ENCODE measurements at regions not wholly inside any gene's neighbourhood (a gene's known extent, or its start where the extent isn't known, plus 50 kb on each side); places are given as distances from the start of the nearest gene placed in this dataset.

DNA sequence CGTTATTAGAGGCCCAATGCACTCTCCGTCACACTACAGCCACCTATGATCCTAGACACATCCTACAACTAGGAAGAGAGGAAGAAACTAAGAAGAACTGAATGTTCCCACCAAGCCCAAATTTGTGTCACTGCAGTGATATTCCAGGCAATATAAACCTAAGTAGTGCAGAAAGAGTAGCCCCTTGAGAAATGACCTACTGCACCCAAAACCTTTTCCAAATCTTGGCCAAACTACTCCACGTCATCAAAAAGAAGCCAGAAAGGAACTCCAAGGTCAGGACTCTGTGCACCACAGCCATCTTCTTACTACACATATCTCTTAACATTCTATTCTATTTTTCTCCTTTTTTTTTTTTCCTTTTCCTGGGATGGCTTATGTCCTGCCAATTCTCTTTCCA, 60.2 kb downstream of the ADAMTS1 start:
- Histone ChIP-seq H3K9me3 (ENCODE audit: control insufficient read depth, insufficient read depth, low read depth, low read length) (no peaks in the 10 kb centered on the region), H3K4me3 (ENCODE audit: low read depth, low read length) (no peak overlapping the region), H3K27ac (ENCODE audit: low read depth, low read length) (no peak overlapping the region), H3K27me3 (ENCODE audit: control insufficient read depth, insufficient read depth, low read length) (no peaks in the 10 kb centered on the region), H3K36me3 (ENCODE audit: control insufficient read depth, insufficient read depth, low read length) (no peaks in the 10 kb centered on the region), H3K4me1 (ENCODE audit: control insufficient read depth, insufficient read depth, low read length) (no peaks in the 10 kb centered on the region), H3K9ac (ENCODE audit: low read length) (no peak overlapping the region)

DNA sequence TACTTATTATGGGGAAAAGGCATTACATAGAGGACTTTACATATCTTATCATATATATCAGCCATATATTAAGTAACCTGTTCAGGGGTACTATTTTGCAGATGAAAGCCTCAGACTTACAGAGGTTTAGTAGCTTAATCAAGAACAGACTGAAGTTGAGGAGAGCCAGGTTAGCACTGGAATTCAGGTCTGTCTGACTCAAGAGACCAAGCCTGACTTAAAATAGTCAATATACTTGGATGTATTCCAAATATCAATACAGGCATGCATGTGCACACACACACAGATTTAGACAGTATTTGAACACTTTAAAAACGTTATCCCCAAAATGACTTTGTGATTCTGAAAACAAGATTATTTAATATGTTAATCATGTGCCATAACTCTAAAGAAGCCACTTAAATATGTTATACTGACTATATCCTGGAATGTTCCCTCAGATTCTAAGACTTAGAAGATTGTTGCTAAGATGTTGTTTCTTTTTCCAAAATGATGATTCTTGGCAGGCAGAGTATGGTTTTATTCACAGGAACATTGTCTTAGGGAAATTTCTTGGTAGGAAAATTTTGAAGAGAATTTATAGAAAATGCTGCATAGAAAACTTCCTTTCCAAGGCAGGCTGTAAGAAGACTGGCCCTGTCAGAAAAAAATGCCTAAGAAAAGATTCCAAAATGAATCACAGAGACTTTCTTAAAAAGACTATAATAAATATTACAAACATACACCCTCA, 61.6 kb downstream of the ADAMTS1 start:
- Histone ChIP-seq H3K36me3 (ENCODE audit: control insufficient read depth, insufficient read depth, low read length) (no peaks in the 10 kb centered on the region), H3K9me3 (ENCODE audit: control insufficient read depth, insufficient read depth, low read depth, low read length) (no peaks in the 10 kb centered on the region), H3K4me3 (ENCODE audit: low read depth, low read length) (no peak overlapping the region), H3K27me3 (ENCODE audit: control insufficient read depth, insufficient read depth, low read length) (no peaks in the 10 kb centered on the region), H3K4me1 (ENCODE audit: control insufficient read depth, insufficient read depth, low read length) (no peaks in the 10 kb centered on the region), H3K9ac (ENCODE audit: low read length) (no peak overlapping the region), H3K27ac (ENCODE audit: low read depth, low read length) (no peak overlapping the region)

DNA sequence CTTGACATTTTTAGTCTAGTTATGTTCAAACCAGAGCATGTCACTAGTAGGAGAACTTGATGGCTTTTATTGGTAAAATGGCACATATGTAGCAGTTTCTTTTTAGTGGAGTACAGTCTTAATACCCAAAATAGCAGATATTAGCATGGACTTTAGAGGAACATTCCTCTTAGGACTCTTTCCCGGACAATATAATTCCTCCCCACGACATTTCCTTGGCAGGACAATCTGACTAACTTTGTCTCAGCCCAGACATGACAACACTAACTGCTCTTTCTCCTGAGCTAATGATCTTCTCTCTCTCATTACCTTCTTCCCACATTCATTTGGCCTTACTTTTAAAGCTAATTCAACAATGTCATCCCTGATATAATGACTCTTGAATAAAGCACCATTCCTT, 62.5 kb downstream of the ADAMTS1 start:
- Histone ChIP-seq H3K9me3 (ENCODE audit: control insufficient read depth, insufficient read depth, low read depth, low read length) (no peaks in the 10 kb centered on the region), H3K4me1 (ENCODE audit: control insufficient read depth, insufficient read depth, low read length) (no peaks in the 10 kb centered on the region), H3K27me3 (ENCODE audit: control insufficient read depth, insufficient read depth, low read length) (no peaks in the 10 kb centered on the region), H3K36me3 (ENCODE audit: control insufficient read depth, insufficient read depth, low read length) (no peaks in the 10 kb centered on the region), H3K4me3 (ENCODE audit: low read depth, low read length) (no peak overlapping the region), H3K27ac (ENCODE audit: low read depth, low read length) (no peak overlapping the region), H3K9ac (ENCODE audit: low read length) (no peak overlapping the region)

DNA sequence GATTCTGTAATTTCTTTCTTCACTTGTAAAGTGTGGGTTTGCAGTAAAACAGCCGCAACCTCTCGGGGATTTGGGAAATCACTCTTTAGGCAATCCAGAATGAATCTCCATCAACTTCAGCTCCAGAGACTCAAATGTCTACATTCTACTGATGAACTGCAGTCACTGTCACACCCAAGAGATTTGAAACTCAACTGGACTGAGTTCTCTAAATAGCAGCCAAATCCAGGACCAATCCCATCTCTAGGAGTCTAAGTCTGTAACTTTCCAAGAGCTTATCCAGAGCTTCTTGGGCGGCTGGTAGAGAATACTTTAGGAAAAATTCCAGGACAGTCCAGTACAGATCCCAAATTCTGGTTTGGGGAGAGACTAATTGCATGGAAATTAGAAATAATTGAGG, 62.9 kb downstream of the ADAMTS1 start:
- H3K4me3 ChIP-seq (ENCODE audit: low read depth, low read length), result no peak overlapping the region
- H3K27ac ChIP-seq (ENCODE audit: low read depth, low read length), result no peak overlapping the region
- no peaks in the 10 kb centered on the region for H3K4me1 ChIP-seq (ENCODE audit: control insufficient read depth, insufficient read depth, low read length)
- no peaks in the 10 kb centered on the region for H3K36me3 ChIP-seq (ENCODE audit: control insufficient read depth, insufficient read depth, low read length)
- H3K9ac ChIP-seq (ENCODE audit: low read length), result no peak overlapping the region
- no peaks in the 10 kb centered on the region for H3K27me3 ChIP-seq (ENCODE audit: control insufficient read depth, insufficient read depth, low read length)
- no peaks in the 10 kb centered on the region for H3K9me3 ChIP-seq (ENCODE audit: control insufficient read depth, insufficient read depth, low read depth, low read length)

DNA sequence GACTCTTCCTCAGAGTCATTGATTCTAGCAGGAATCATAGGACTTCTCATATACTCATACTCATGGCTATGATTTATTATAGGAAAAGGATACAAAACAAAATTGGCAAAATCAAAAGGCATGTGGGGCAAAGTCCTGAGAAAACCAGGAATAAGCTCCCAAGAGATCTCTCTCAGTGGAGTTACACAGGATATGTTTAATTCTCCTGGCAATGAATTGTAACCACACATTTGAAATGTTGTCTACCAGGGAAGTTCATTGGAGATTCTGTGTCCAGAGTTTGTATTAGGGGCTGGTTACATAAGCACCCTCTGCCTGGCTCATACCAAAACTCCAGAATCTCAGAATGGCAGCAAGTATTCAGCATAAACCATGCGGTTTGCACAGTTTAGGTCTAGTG, 63.9 kb downstream of the ADAMTS1 start:
- no peaks in the 10 kb centered on the region for H3K36me3 ChIP-seq (ENCODE audit: control insufficient read depth, insufficient read depth, low read length)
- H3K27ac ChIP-seq (ENCODE audit: low read depth, low read length), result no peak overlapping the region
- H3K4me3 ChIP-seq (ENCODE audit: low read depth, low read length), result no peak overlapping the region

DNA sequence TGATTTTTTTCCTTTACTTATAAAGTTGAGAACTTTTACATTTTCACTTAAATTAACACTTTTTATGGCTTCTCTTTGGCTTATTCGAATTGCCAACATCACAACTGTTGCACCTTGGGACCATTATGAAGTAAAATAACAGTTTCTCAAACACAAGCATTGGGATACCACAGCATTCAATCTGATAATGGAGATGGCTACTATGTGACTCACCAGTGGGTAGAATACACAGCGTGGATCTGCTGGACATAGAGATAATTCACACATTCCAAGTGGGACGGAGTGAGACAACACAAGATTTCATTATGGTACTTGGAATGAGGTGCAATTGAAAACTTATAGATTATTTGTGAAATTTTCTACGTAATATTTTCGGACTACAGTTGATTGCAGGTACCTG, 68.0 kb downstream of the ADAMTS1 start:
- Histone ChIP-seq H3K27me3 (ENCODE audit: control insufficient read depth, insufficient read depth, low read length) (no peaks in the 10 kb centered on the region), H3K36me3 (ENCODE audit: control insufficient read depth, insufficient read depth, low read length) (no peaks in the 10 kb centered on the region), H3K4me3 (ENCODE audit: low read depth, low read length) (no peak overlapping the region), H3K9ac (ENCODE audit: low read length) (no peak overlapping the region), H3K4me1 (ENCODE audit: control insufficient read depth, insufficient read depth, low read length) (no peaks in the 10 kb centered on the region), H3K9me3 (ENCODE audit: control insufficient read depth, insufficient read depth, low read depth, low read length) (no peaks in the 10 kb centered on the region), H3K27ac (ENCODE audit: low read depth, low read length) (no peak overlapping the region)

More for the DNA sequence above, 63.9 kb downstream of the ADAMTS1 start:
- H3K4me1 ChIP-seq (ENCODE audit: control insufficient read depth, insufficient read depth, low read length), result no peaks in the 10 kb centered on the region
- no peaks in the 10 kb centered on the region for H3K27me3 ChIP-seq (ENCODE audit: control insufficient read depth, insufficient read depth, low read length)
- no peaks in the 10 kb centered on the region for H3K9me3 ChIP-seq (ENCODE audit: control insufficient read depth, insufficient read depth, low read depth, low read length)
- no peak overlapping the region for H3K9ac ChIP-seq (ENCODE audit: low read length)

DNA sequence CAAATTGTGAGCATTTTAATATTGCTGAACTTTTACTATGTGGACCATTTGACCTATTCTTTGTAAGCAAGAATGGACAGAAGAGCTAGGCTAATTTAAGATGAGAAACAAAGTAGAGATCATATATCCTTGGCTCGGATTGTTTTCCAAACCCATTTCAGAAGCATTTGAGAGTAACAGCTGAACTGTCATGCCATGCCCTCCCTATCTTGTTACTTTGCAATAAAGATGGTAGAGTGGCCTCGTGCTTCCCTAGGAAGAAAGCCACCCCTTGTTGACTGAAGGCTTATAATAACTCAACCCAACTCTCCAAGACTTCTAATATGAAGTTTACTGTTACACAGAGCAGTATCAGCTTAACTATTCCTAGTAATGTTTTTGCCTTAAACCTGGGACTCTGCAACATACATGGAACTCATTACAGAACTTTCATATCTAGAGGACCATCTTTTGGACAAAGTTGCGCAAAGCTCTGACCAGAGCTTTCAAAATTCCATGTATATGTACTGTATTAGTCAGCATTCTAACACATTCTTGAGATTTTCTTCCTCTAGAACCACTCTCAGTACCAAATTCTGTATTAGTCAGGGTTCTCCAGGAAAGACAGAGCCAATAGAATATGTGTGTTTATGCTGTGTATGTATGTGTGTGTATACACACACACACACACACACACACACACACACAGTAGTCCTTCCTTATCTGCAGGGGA, 68.7 kb downstream of the ADAMTS1 start:
- Histone ChIP-seq H3K36me3 (ENCODE audit: control insufficient read depth, insufficient read depth, low read length) (no peaks in the 10 kb centered on the region), H3K27me3 (ENCODE audit: control insufficient read depth, insufficient read depth, low read length) (no peaks in the 10 kb centered on the region), H3K4me3 (ENCODE audit: low read depth, low read length) (no peak overlapping the region), H3K9ac (ENCODE audit: low read length) (no peak overlapping the region), H3K4me1 (ENCODE audit: control insufficient read depth, insufficient read depth, low read length) (no peaks in the 10 kb centered on the region), H3K27ac (ENCODE audit: low read depth, low read length) (no peak overlapping the region), H3K9me3 (ENCODE audit: control insufficient read depth, insufficient read depth, low read depth, low read length) (no peaks in the 10 kb centered on the region)

DNA sequence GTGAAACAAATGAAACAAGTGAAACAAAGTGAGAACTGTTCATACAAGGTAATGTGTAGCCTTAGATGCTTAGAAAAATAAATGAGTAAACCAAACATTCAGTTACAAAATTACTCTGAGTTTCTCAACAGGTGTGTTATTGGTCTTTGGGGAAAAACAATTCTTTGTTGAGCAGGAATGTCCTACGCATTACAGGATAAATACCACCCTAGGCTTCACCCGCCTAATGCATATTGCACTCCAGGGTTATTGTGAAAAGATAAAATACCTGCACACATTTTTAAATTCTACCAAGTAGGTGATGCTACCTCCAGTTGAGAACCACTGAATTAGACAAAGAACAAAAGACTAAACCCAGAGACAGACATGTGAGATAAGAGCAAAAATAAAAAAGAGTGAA, 72.2 kb downstream of the ADAMTS1 start:
- Histone ChIP-seq H3K4me1 (ENCODE audit: control insufficient read depth, insufficient read depth, low read length) (no peaks in the 10 kb centered on the region), H3K36me3 (ENCODE audit: control insufficient read depth, insufficient read depth, low read length) (no peaks in the 10 kb centered on the region), H3K9ac (ENCODE audit: low read length) (no peak overlapping the region), H3K27me3 (ENCODE audit: control insufficient read depth, insufficient read depth, low read length) (no peaks in the 10 kb centered on the region), H3K27ac (ENCODE audit: low read depth, low read length) (no peak overlapping the region), H3K4me3 (ENCODE audit: low read depth, low read length) (no peak overlapping the region), H3K9me3 (ENCODE audit: control insufficient read depth, insufficient read depth, low read depth, low read length) (no peaks in the 10 kb centered on the region)

DNA sequence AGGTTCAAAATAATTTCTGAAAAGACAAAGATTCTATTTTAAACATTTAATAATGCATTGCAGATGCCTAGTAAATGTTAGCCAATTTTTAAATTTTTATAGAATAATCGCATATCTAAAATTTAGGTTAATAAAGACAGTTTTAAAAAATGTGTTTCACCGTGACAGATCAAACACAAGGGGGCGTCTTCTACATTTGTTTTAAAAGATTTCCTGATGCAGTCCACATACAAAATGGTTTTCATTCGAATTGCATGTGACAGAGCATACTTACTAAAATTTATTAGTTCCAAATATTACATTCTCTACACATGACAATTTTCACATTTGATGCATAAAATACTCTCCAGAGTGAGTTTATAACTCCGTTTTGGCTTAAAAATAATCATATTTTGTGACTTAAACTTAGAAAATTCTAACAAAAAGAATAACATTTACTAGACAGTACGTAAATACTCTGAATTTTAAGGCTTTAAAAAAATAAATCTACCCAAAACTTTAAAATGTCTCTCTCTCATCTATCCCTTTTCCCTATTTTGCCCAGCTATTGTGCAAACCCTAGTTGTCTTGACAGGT, 75.5 kb downstream of the ADAMTS1 start:
- no peaks in the 10 kb centered on the region for H3K36me3 ChIP-seq (ENCODE audit: control insufficient read depth, insufficient read depth, low read length)
- H3K27ac ChIP-seq (ENCODE audit: low read depth, low read length), result no peak overlapping the region
- H3K9ac ChIP-seq (ENCODE audit: low read length), result no peak overlapping the region
- H3K27me3 ChIP-seq (ENCODE audit: control insufficient read depth, insufficient read depth, low read length), result no peaks in the 10 kb centered on the region
- H3K4me1 ChIP-seq (ENCODE audit: control insufficient read depth, insufficient read depth, low read length), result no peaks in the 10 kb centered on the region
- no peaks in the 10 kb centered on the region for H3K9me3 ChIP-seq (ENCODE audit: control insufficient read depth, insufficient read depth, low read depth, low read length)
- no peak overlapping the region for H3K4me3 ChIP-seq (ENCODE audit: low read depth, low read length)

DNA sequence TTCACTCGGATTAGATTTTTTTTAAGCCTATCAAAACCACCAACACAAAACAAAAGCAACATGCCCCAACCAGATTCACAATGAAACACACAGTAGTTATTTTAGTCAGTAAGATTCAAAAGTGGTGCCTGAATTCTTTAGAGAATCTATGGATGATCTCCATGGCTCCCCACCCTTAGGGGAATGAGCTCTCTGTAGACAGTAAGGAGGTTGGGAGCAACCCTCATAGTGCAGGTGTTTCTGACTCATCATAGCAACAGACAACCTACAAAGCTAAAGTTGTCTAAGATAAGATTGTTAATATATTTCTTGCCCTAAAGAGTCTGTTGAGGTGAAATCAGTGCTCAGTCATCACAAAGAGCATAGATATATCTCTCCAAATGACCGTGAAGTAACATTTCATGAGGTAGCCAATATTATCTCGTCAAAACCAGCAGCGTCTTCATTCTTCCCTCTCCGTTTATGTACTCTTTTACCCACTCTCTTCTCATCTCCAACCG, 78.3 kb downstream of the ADAMTS1 start:
- no peaks in the 10 kb centered on the region for H3K36me3 ChIP-seq (ENCODE audit: control insufficient read depth, insufficient read depth, low read length)
- no peaks in the 10 kb centered on the region for H3K4me1 ChIP-seq (ENCODE audit: control insufficient read depth, insufficient read depth, low read length)
- no peak overlapping the region for H3K9ac ChIP-seq (ENCODE audit: low read length)
- no peak overlapping the region for H3K27ac ChIP-seq (ENCODE audit: low read depth, low read length)
- H3K9me3 ChIP-seq (ENCODE audit: control insufficient read depth, insufficient read depth, low read depth, low read length), result no peaks in the 10 kb centered on the region
- no peak overlapping the region for H3K4me3 ChIP-seq (ENCODE audit: low read depth, low read length)
- no peaks in the 10 kb centered on the region for H3K27me3 ChIP-seq (ENCODE audit: control insufficient read depth, insufficient read depth, low read length)

DNA sequence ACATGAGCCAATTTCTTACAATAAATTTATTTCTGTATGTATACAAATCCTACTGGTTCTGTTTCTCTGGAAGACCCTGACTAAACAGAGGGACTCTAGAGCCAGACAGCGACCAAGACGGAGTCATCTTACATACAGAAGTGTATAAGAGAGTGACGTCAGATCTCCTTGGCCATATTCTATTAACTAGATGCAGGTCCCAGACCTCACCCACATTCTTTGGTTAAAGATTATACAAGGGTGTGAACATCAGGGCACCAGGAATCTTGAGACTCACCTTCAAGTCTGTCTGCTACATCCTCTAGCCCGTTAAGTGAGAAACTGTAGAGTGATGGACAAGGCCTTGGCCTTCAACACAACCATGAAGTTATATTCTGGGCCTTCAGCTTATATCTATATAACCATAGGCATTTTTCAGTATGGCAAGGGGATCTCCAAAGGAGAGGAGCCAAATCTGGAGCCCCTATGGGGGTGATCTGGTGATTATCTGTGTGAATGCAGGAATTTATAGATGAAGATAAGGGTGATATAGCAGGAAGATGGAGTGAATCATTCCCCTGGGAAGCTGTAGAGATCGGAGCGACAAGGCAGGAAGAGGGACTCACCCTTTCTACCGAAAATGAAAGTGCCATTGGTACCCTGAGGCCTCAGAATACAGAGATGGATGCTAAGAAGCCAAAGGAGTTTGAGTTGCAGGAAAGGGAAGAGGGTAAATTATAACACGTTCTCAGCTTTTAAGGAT, 83.9 kb downstream of the ADAMTS1 start:
- Histone ChIP-seq H3K27me3 (ENCODE audit: control insufficient read depth, insufficient read depth, low read length) (no peaks in the 10 kb centered on the region), H3K9ac (ENCODE audit: low read length) (no peak overlapping the region), H3K4me1 (ENCODE audit: control insufficient read depth, insufficient read depth, low read length) (no peaks in the 10 kb centered on the region), H3K9me3 (ENCODE audit: control insufficient read depth, insufficient read depth, low read depth, low read length) (no peaks in the 10 kb centered on the region), H3K36me3 (ENCODE audit: control insufficient read depth, insufficient read depth, low read length) (no peaks in the 10 kb centered on the region), H3K27ac (ENCODE audit: low read depth, low read length) (no peak overlapping the region), H3K4me3 (ENCODE audit: low read depth, low read length) (no peak overlapping the region)
